NB4 (cell line): ENCODE measurements at regions not wholly inside any gene's neighbourhood (a gene's known extent, or its start where the extent isn't known, plus 50 kb on each side); places are given as distances from the start of the nearest gene placed in this dataset.

Experiments used
- DNase-seq: peaks from one replicate; pipeline ENCODE4 v3.0.0; 2010; ENCODE audit warnings: low read depth
- H3K4me3 ChIP-seq: one replicate; pipeline ENCODE4 v1.5.1; 2011; ENCODE audit warnings: mild to moderate bottlenecking, low read depth, low read length, moderate library complexity
- CTCF ChIP-seq: IDR thresholded peaks from one replicate; pipeline ENCODE4 v1.5.1; 2012; ENCODE audit warnings: low read depth, low read length
- MAX ChIP-seq: IDR thresholded peaks from 2 replicates; pipeline ENCODE4 v1.6.1; 2011; ENCODE audit warnings: low read depth, low read length
- MYC ChIP-seq: IDR thresholded peaks from 2 replicates; pipeline ENCODE4 v1.6.1; 2011; ENCODE audit warnings: low read depth, low read length
- POLR2A ChIP-seq: IDR thresholded peaks from 2 replicates; pipeline ENCODE4 v1.6.1; 2011; ENCODE audit warnings: mild to moderate bottlenecking; ENCODE audit not compliant: insufficient read length; ENCODE audit errors: extremely low read depth

GRCh38 chr7:26466007-26466406 lies 174.3 kb downstream of the SNX10 start:
- no peak for DNase-seq
- H3K4me3 ChIP-seq, result no peak overlapping the region
- no peak for TF ChIP-seq POLR2A
- no peak for TF ChIP-seq MAX
- no peak for TF ChIP-seq MYC
- TF ChIP-seq CTCF, result no peak

- TF ChIP-seq POLR2A, result no peak
- TF ChIP-seq MAX, result no peak
- no peak for TF ChIP-seq CTCF
- TF ChIP-seq MYC, result no peak
Measured at GRCh38 chr7:26467104-26467503, 175.4 kb downstream of the SNX10 start.

GRCh38 chr7:26467541-26467940 lies 175.9 kb downstream of the SNX10 start:
- TF ChIP-seq MAX (no peak), CTCF (no peak), POLR2A (no peak), MYC (no peak)
- no peak overlapping the region for H3K4me3 ChIP-seq
- DNase-seq, result no peak

More at GRCh38 chr7:26467104-26467503, 175.4 kb downstream of the SNX10 start:
- DNase-seq, result no peak
- H3K4me3 ChIP-seq, result no peak overlapping the region

- DNase-seq, result no peak
- H3K4me3 ChIP-seq, result no peak overlapping the region
- no peak for TF ChIP-seq MYC
Measured at GRCh38 chr7:26468625-26469024, 177.0 kb downstream of the SNX10 start.

GRCh38 chr7:26469188-26469587 lies 177.5 kb downstream of the SNX10 start:
- no peak overlapping the region for H3K4me3 ChIP-seq
- TF ChIP-seq POLR2A (no peak), MAX (no peak), MYC (no peak), CTCF (no peak)
- no peak for DNase-seq

- TF ChIP-seq CTCF (no peak), MYC (no peak), POLR2A (no peak), MAX (no peak)
- no peak for DNase-seq
- H3K4me3 ChIP-seq, result no peak overlapping the region
Measured at GRCh38 chr7:26470691-26471090, 179.0 kb downstream of the SNX10 start.
